Endodermal cell (in vitro differentiated cells): ENCODE measurements at regions not wholly inside any gene's neighbourhood (a gene's known extent, or its start where the extent isn't known, plus 50 kb on each side); places are given as distances from the start of the nearest gene placed in this dataset.

Experiments
- DNase-seq: peaks from one replicate; pipeline ENCODE4 v3.0.0-alpha.2; 2017
- H3K27ac ChIP-seq: 2 replicates; pipeline ENCODE4 v1.5.1; 2013; ENCODE audit warnings: mild to moderate bottlenecking, low read depth, low read length, moderate library complexity
- H3K27me3 ChIP-seq: 2 replicates; pipeline ENCODE4 v1.6.1; 2013; ENCODE audit warnings: mild to moderate bottlenecking, low read length, moderate library complexity; ENCODE audit not compliant: insufficient read depth, control insufficient read depth, poor library complexity, severe bottlenecking
- H3K36me3 ChIP-seq: 2 replicates; pipeline ENCODE4 v1.7.0; 2013; ENCODE audit warnings: mild to moderate bottlenecking, low read length, moderate library complexity; ENCODE audit not compliant: control insufficient read depth, insufficient read depth
- H3K4me1 ChIP-seq: one replicate; pipeline ENCODE4 v1.7.0; 2013; ENCODE audit warnings: low read length; ENCODE audit not compliant: control insufficient read depth, insufficient read depth
- H3K4me3 ChIP-seq: 2 replicates; pipeline ENCODE4 v1.5.1; 2013; ENCODE audit warnings: mild to moderate bottlenecking, low read length, moderate library complexity
- H3K9ac ChIP-seq: 2 replicates; pipeline ENCODE4 v1.6.1; 2013; ENCODE audit warnings: mild to moderate bottlenecking, low read length, moderate library complexity; ENCODE audit not compliant: poor library complexity, severe bottlenecking; ENCODE audit errors: extremely low read depth
- H3K9me3 ChIP-seq: 2 replicates; pipeline ENCODE4 v1.6.1; 2013; ENCODE audit warnings: mild to moderate bottlenecking, low read length, moderate library complexity; ENCODE audit not compliant: control insufficient read depth
- H3K27ac Mint-ChIP-seq: 2 replicates; pipeline ENCODE4 v1.8.0; 2020; ENCODE audit warnings: mixed read lengths
- H3K27me3 Mint-ChIP-seq: 2 replicates; pipeline ENCODE4 v1.8.0; 2021; ENCODE audit warnings: mild to moderate bottlenecking, mixed read lengths; ENCODE audit not compliant: insufficient read depth
- H3K36me3 Mint-ChIP-seq: 2 replicates; pipeline ENCODE4 v1.8.0; 2020; ENCODE audit warnings: low read depth, mixed read lengths
- H3K4me1 Mint-ChIP-seq: 2 replicates; pipeline ENCODE4 v1.8.0; 2020; ENCODE audit warnings: mixed read lengths
- H3K4me3 Mint-ChIP-seq: 2 replicates; pipeline ENCODE4 v1.8.0; 2020; ENCODE audit warnings: mild to moderate bottlenecking, moderate library complexity, mixed read lengths
- H3K9me3 Mint-ChIP-seq: 2 replicates; pipeline ENCODE4 v1.8.0; 2020; ENCODE audit warnings: mild to moderate bottlenecking, mixed read lengths
- CTCF ChIP-seq: fragments of 200-600 bp; sonication (generic); conservative IDR thresholded peaks from 2 replicates; pipeline ENCODE4 v1.5.0; 2021; ENCODE audit warnings: antibody characterized with exemption, mild to moderate bottlenecking
- WGBS, 2 experiments: methylation state at CpG; one replicate each; pipeline versions ENCODE4 v1.1.5 to v1.1.7; 2013; ENCODE audit warnings: missing lambda C conversion rate in 2 of 2, mixed read lengths in 1 of 2; ENCODE audit not compliant: insufficient coverage in 1 of 2, insufficient read length in 1 of 2; 5-methylcytosine and 5-hydroxymethylcytosine counted together

- Histone ChIP-seq H3K9me3 (no peaks in the 10 kb centered on the region), H3K4me3 (no peak overlapping the region), H3K4me1 (peaks cover 13% of the 10 kb centered on the region), H3K27ac (no peak overlapping the region), H3K9ac (no peak overlapping the region), H3K27me3 (no peaks in the 10 kb centered on the region), H3K36me3 (no peaks in the 10 kb centered on the region)
- no peak for DNase-seq
- Mint-ChIP-seq H3K9me3 (no peaks in the 10 kb centered on the region), H3K4me1 (peaks cover 20% of the 10 kb centered on the region), H3K27ac (no peak overlapping the region), H3K27me3 (no peaks in the 10 kb centered on the region), H3K4me3 (no peak overlapping the region), H3K36me3 (no peaks in the 10 kb centered on the region)
- TF ChIP-seq CTCF: no peak
Observed at GRCh38 chr16:61409604-61410003, 626.6 kb downstream of the CDH8 start.

- H3K4me3 Mint-ChIP-seq: no peak overlapping the region
- H3K9ac ChIP-seq: no peak overlapping the region
- H3K9me3 ChIP-seq: no peaks in the 10 kb centered on the region
- no peaks in the 10 kb centered on the region for H3K27me3 ChIP-seq
- no peaks in the 10 kb centered on the region for H3K4me1 Mint-ChIP-seq
- no peaks in the 10 kb centered on the region for H3K36me3 ChIP-seq
- no peak overlapping the region for H3K27ac Mint-ChIP-seq
- 86 to 88% methylated on average over 2 to 4 of the region's 4 CpGs for WGBS, 2 experiments
- no peak for TF ChIP-seq CTCF
- no peak overlapping the region for H3K27ac ChIP-seq
- H3K36me3 Mint-ChIP-seq: no peaks in the 10 kb centered on the region
- DNase-seq: no peak
- H3K4me1 ChIP-seq: no peaks in the 10 kb centered on the region
- H3K4me3 ChIP-seq: no peak overlapping the region
- no peaks in the 10 kb centered on the region for H3K9me3 Mint-ChIP-seq
- no peaks in the 10 kb centered on the region for H3K27me3 Mint-ChIP-seq
Observed at GRCh38 chr16:61403386-61403785, 632.9 kb downstream of the CDH8 start.

GRCh38 chr16:61391896-61392295 lies 644.3 kb downstream of the CDH8 start:
- Histone ChIP-seq H3K36me3 (no peaks in the 10 kb centered on the region), H3K9ac (no peak overlapping the region), H3K4me1 (no peaks in the 10 kb centered on the region), H3K9me3 (no peaks in the 10 kb centered on the region), H3K27ac (no peak overlapping the region), H3K27me3 (no peaks in the 10 kb centered on the region), H3K4me3 (no peak overlapping the region)
- Mint-ChIP-seq H3K4me1 (no peaks in the 10 kb centered on the region), H3K27me3 (no peaks in the 10 kb centered on the region), H3K36me3 (no peaks in the 10 kb centered on the region), H3K27ac (no peak overlapping the region), H3K9me3 (no peaks in the 10 kb centered on the region), H3K4me3 (no peak overlapping the region)
- TF ChIP-seq CTCF: no peak
- DNase-seq: no peak
- WGBS, 2 experiments: 92 to 93% methylated on average over 4 of the region's 4 CpGs
